Dedifferentiated amniotic fluid mesenchymal stem cell (primary cell): ENCODE measurements at regions not wholly inside any gene's neighbourhood (a gene's known extent, or its start where the extent isn't known, plus 50 kb on each side); places are given as distances from the start of the nearest gene placed in this dataset.
"Not testable (repeated sequence)": the region's sequence is repeated elsewhere in the genome, so short reads cannot be mapped to it uniquely, and the experiment has no call there.

ENCODE experiments used
- DNase-seq: peaks from one replicate; pipeline ENCODE4 v3.0.0-alpha.2; 2016; ENCODE audit errors: extremely low spot score

DNA sequence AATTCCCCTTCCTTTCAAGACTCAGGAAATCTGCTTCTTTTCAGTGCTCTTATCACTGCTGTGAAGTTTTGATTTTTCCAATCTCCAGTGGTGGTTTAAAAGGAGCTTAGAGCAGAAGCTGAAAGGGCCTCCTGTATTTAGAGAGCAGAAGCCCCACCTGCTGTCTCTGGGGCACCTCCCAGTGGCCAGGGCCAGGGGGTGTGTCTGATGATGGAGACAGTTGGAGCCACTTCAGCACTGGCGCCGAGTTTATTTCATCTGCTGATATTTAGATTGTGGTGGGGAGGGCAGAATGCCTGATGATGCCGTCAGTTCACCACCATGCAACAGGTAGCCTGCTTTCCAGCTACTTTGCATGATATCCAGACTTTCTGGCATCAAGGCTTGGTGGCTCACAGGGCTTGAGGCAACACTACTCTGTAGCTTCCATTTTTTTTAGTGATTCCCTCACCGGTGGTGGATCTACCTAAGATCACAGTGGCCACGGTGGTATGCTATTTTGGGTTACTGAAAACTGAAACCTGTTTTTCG is 371.9 kb downstream of the KCNRG start:
- DNase-seq = no peak

DNA sequence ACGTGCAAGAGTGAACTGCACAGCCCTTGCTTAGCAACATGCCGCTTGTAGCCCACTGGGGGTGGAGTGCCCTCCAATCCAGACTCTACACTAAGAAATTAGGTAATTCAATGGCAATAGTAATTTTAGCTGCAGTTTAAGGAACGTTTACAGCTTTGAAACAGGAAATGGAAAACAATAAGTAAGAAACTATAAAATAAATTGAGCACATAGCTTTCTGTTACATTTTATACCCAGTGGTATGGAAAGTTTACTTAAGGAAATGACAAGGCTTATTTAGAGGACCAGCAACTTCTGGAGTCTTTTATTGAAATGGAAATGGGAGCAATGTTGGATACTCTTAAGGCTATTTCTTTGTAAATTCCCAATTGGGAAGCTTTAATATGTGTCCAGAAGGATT is 373.2 kb downstream of the KCNRG start:
- no peak for DNase-seq

DNA sequence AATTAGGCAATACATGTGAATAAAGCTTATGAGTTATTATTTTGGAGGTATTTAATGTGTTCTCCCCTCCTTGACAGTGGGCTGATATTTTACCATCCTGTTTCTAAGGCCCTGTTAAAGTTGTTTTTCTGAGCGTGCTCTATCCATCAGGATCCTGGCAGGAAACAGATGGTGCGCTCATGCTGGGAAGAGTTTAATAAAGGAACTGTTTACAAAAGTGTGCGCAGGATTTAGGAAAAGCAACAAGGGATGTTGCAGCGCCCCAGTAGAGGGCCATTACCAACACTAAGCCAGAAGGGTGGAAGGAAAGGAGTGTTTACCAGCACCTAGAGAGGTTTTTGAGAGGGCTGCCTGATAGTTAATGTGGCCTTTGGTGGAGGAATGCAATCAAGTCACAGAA is 374.5 kb downstream of the KCNRG start:
- DNase-seq = no peak

DNA sequence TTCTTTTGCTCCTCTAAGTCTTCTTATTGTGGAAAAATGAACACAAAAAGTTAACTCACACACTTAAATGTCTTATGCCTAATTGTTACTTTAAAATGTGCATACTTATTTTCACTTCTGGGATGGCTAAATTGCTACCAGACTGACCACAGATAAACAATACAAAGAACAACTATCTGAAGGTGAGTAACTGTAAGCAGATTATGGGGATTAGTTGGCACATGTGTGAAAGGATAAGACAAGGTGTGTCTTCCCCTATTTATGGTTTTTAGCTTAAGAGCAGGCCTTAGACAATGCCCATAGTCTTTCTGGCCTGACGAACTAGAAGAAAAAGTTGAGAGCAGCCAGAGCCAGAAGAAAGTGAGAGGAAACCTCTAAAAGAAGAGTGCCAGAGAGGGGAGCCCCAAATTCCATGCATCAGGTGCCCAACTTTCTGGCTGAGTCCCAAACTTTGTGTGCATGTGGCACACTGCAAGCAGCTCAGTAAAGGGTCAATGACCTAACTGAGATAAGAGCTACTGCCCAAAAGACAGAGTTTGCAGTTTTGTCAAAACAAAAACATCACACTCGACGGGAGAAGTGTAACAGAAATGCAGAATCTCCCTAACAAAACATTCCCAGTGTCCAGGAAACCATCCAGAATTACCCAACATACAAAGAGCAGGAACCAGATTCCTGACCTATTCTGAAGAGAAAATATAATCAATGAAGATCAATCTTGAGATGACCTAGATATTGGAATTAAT is 375.4 kb downstream of the KCNRG start:
- DNase-seq = no peak

DNA sequence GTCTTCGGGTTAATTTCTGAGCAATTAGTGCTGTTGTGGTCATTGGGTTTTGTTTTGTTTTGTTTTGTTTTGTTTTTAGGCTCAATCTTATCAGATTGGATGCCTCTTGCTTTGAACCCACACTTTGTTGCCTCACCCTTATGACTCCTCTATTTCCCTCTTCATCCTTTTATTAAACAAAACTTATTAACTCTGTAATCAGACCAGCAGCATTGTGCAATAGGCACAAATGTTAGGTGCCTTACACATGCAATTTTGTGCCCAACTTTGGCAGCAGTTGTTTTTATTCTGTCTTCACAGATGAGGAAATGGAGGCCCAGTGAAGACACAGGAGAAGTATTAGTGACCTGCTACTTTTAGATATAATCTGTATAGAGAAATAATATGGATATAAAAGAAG is 377.7 kb downstream of the KCNRG start:
- no peak for DNase-seq

DNA sequence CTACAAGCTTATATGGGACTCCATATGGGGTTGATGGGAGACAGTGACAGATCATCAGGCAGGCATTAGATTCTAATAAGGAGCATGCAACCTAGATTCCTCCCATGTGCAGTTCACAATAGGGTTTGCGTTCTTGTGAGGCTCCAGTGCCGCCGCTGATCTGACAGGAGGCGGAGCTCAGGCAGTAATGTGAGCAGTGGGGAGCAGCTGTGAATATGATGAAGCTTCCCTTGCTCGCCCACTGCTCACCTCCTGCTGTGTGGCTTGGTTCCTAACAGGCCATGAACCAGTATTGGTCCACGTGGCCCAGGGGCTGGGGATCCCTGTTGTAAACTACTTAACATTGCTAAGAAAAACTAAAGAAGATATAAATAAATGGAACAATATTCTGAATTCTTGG is 378.4 kb downstream of the KCNRG start:
- no peak for DNase-seq

DNA sequence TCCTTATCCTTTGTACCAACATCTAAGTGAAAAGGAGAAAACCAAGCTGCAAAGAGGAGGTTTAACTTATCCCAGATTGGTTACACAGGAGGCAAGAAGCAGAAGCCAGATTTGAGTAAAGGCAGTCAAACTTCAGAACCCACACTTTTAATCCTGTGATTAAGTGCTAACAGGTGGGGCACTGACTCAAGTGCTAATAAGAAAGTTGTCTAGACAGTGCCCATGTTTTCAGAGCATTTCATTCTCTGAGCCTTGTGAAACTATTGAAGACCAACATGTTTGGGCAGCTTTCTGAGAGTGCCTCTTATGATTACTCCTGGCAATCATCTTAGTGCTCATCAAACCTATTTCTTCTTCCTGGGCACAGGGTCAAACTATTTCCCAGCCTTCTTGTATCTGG is 380.8 kb downstream of the KCNRG start:
- no peak for DNase-seq

DNA sequence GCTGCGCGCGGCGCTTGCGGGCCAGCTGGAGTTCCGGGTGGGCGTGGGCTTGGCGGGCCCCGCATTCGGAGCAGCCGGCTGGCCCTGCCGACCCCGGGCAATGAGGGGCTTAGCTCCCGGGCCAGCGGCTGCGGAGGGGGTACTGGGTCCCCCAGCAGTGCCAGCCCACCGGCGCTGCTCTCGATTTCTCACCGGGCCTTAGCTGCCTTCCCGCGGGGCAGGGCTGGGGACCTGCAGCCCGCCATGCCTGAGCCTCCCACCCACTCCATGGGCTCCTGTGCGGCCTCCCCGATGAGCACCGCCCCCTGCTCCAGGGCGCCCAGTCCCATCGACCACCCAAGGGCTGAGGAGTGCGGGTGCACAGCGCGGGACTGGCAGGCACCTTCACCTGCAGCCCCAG is 381.4 kb downstream of the KCNRG start:
- not testable (repeated sequence) for DNase-seq

DNA sequence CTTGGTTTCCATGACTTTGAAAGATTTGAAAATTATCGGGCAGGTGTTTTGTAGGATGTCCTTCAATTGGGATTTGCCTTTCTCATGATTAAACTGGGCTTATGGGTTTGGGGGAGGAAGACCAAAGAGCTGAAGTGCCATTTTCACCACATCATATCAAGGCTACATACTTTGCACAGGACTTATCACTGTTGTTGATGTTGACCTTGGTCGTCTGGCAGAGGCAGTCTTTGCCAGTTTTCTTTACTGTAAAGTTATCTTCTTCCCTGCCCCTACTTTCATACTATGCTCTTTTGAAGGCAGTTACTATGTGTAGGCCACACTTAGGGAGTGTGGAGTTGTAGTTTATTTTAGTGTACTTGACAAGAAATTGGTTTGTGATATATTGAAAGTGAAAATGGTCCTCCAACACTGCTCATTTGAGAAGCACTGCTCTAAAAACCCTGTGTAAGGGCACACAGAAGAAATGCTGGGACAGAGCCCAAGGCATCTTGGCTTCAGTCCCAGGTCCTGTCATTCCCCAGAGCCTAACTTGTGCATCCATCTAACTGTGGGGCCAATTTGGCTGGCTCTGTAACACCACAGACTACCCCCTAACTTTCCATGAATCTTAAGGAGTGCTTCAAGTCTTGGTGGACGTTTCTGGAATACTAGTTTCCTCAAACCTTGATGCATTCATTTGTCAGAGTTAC is 384.9 kb downstream of the KCNRG start:
- DNase-seq = no peak

DNA sequence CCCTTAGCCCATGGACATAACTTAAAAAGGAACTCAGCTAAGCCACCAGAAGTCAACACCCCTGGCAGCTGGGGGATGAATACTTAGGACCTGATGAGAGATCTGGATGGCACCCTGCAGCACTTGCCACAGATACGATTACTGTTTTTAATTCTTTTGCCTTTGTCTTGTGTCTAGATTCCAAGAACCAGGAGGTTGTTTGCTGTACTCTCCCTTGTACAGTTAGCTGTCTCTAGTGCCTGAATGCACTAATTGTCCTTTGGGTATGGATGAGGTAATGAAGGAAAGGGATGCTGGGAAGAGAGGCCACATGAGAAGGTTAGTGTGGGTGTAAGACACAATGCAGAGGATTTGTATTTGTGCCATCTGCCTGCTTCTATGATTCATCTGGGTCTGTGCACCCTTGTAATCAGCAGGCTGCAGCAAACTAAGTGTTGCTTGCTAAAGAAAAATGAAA is 385.8 kb downstream of the KCNRG start:
- DNase-seq = peak; percentile 62

DNA sequence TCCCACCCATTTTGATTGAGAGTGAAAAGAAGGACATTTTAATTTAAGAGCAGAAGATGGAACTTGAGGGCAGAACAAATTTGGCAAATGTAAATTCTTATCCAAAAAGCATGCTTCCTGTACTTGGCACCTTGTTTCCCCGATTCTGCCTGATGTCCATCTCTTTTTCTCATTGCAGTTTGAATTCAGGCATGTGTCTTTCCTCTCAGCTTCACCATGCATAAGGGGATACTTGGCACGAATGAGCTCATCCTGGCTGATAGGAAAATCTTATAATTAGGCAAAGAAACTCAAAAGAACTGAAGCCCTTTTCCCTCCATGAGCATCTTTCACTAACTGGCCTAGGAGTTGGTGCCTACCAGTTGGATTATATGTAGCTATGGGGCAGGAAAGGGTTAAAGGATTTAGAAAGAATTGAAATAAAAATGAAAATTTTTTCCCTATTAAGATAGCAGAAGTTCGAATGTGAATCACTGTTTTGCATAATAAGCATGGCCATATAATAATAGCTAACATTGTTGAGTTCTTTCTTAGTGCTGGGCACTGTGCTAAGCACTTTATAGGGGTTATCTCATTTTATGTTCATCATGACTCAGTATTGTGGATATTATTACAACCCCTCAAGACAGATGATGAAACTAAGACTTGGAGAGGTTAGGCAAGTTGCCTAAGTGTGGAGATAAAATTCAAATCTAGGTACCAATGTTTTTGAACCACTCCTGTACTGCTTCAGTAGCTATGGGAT is 386.6 kb downstream of the KCNRG start:
- no peak for DNase-seq

DNA sequence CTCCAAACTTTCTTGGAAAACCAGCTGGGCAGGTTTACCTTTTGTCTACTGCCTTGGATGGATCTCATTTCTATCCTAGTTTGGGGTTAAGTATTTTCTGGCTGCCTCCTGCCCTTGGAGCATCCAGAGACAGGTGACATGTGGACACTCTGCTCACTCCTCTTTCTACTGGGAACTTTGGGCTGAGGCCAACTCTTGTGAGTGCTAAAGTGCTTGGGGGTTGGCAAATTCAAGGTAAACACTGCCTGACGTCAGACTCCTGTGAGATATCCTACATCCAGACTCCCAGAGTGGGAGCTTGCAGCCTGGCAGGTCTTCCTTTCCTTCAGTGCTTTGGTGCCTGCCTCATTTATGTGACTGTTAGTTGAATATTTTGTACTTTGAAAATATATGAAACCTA is 388.1 kb downstream of the KCNRG start:
- no peak for DNase-seq

DNA sequence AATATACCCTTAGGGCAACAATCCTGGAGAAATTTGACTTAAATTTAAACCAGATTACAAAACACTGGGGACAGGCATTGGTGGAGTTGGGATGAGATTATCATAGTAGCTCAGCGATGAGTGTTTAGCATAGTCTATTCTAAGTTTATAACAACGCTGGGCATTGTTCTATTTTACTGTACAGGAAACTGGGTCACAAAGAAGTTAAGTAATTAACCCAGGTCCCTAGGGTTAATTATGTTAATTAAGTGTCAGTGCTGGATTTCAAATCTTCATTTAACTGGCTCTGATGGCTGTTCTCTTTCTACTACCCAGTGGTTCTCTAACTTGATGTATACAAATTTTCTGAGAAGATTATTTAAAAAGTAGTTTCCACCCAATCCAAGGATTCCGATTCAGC is 388.9 kb downstream of the KCNRG start:
- no peak for DNase-seq

DNA sequence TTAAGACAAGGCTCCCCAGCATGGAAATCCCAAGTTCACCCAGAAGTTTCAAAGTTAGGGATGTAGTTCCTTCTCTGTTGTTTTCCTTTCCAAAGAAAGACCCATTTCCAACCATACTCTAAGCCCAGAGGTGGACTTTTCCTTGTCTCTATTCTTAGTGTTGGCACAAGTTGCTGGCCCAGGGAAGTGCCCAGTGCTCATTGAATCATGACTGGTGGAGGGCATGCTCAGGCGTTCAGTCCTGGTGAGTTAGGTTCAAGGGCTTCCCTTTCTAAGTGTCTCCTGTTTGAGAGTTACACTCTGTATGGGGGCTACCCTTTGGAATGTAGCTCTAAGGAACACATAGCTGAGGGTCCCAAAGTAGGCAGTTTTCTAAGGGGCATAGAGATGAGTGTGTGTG is 389.5 kb downstream of the KCNRG start:
- DNase-seq = no peak

DNA sequence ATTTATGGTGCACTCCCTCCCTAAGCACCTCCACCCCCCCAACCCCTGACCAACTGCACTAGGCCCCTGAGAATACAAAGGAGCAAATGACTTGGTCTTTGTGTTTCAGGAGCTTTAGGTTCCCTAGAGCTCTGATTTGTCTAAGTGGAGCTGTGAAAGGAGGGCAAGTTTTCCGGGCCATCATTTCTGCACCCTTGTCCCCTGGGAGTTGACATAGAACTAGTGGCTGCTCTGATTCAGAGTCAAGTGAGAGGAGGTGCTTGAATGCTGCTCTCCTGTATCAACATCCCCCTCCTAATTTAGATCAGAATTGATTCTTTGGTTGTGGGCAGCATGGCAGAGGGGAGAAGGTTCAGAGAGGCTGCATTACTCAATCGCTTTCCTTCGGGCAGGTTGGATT is 391.6 kb downstream of the KCNRG start:
- no peak for DNase-seq

DNA sequence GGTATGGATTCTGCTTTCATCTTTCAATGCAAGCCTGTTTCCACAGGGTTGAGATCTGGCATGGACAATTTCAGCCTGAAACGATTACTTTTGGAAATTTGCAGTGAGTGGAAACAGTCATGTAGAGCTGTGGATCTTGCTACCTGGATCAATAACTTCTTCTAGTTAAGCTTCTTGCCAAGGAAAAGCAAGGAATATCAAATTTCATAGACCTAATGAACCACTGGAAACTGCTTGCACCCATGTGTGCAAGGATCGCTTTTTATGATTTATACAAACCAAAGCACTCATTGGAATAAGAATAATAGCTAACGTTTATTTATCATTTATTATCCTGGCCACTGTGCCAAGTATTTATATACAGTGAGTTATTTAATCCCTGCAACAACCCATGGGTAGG is 392.8 kb downstream of the KCNRG start:
- DNase-seq = no peak

DNA sequence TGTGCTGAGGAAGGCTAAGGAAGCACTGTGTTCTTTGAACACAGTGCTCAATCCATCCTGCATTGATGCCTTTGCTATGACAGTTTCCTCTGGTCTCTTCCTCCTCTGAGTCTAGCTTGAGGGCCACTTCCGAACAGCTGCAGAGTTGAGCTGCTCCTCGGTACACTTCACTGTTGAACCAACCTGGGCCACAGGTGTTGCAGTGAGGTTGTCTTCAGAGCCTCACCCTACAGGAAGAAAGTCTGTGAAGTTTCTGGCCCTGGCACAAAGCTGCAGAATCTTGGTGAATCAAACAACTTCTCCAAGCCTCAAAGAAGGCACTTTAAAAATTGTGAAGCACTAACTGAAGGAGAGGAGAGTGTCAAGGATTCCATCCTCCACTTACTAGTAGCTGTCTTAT is 394.0 kb downstream of the KCNRG start:
- no peak for DNase-seq

DNA sequence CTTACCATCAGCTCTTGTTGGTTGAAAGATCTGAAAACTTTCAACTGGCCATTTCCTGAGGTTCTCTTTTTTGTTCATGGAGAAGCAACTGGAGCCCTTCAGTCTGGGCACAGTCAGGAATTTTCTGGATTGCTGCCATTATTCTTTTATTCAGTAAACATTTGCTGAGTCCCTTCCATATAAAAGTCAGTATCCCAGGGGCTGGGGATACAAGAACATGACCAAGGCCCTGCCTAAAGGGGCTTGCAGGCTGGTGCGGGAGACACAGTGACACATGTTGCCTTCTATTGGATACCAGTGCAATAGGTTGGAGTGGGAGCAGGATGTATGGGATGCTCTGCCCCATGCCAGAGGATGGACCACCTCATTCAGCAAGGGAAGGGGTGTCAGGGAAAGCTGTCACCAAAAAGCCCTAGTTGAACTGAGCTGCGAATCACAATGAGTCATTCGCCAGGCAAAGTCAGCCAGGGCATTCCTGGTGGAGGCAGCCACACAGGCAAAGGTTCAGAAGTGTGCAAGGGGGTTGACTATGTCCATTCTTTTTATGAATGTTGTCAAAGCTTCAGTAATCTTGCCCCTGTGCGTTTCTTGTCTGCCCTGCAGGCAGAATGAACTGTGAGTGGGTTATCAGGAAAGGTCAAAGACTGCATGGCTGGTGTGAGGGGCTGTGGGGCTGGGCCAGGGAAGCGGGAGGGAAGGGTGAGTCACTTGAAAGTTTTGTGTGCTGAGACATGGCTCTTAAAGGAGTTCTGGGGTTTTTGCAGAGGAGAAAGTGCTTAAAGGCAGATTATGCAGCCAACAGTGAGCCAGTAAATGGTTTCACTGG is 395.9 kb downstream of the KCNRG start:
- peak; percentile 39 for DNase-seq

DNA sequence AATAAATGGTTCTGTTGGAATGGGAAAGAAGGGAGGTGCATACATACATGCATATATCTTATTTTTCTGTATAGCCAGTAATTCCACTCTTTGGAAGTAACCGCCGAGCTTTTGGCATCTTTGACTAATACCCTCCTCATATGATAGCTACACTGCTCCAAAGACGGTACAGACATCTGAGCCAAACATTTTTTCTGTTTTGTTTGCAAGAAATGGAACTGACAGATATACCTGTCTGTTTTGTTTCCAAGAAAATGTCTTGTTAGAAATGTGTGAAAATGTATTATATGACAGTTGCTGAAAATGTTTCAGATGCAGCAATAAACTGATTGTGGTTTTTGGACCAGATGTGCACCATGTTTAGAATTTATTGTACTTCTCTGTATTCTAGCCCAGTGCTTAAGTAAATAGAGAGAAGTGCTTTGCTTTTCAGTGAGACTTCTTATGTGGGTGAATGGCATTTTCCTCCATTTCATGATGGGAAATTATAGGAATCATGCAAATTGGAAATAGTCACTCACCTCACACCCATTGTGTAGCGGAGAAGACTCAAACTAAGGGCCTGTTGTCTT is 396.9 kb downstream of the KCNRG start:
- no peak for DNase-seq

DNA sequence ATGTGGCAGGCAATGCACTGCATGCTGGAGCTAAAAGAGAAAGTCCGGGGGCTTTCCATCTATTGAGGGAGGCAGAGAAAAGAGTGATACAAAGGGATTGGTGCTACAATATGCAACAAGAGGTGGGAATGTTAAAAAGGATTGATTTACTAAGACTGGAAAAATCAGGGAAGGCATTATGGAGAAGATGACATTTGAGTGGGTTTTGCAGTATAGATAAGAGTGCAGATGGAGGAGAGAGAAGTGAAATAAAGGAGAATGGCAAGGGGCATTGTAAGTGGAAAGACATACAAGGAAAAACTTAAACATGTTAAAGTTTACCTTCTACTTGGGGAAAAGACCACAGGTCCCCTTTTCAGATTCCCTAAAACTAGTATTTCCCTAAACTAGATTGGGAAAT is 399.4 kb downstream of the KCNRG start:
- no peak for DNase-seq

DNA sequence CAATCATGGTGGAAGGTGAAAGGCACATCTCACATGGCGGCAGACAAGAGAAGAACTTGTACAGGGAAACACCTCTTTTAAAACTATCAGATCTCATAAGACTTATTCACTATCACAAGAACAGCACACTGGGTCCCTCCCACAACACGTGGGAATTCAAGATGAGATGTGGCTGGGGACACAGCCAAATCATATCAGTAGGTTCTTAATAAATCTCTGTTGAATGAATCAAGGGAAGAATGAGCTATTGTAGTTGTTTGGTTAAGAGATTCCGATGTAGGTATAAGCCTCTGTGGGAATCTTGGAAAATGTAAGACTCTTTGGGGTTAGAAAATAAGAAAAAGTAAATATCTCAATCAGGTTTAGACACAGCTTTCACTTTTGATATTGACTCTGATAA is 400.2 kb downstream of the KCNRG start:
- DNase-seq = no peak
